ENCODE measurements at regions not wholly inside any gene's neighbourhood (a gene's known extent, or its start where the extent isn't known, plus 50 kb on each side); places are given as distances from the start of the nearest gene placed in this dataset.

- Histone ChIP-seq H3K9me3 (replicated peaks; ENCODE audit: insufficient read depth, low read length) (no peaks in the 10 kb centered on the region), H3K4me2 (ENCODE audit: low read depth, low read length) (no peak overlapping the region), H3K9ac (ENCODE audit: low read length) (no peak overlapping the region), H3F3A (ENCODE audit: insufficient read depth, low read length) (no peaks in the 10 kb centered on the region), H2AFZ (ENCODE audit: low read length) (no peak overlapping the region), H4K20me1 (ENCODE audit: insufficient read depth, low read length) (no peaks in the 10 kb centered on the region), H3K79me2 (ENCODE audit: low read length) (no peaks in the 10 kb centered on the region), H3K36me3 (replicated peaks; ENCODE audit: insufficient read depth, low read length) (no peaks in the 10 kb centered on the region), H3K4me3 (ENCODE audit: low read length) (no peak overlapping the region), H3K4me1 (ENCODE audit: low read length) (no peaks in the 10 kb centered on the region), H3K9me2 (replicated peaks; ENCODE audit: insufficient read depth, low read length) (no peaks in the 10 kb centered on the region), H3K27ac (ENCODE audit: low read length) (no peak overlapping the region), H3K27me3 (replicated peaks; ENCODE audit: insufficient read depth, low read length) (no peaks in the 10 kb centered on the region)
- DNase-seq: no peak
- no peak for TF ChIP-seq CTCF (IDR thresholded peaks at IDR 0.05; ENCODE audit: low read length)
- no peak for TF ChIP-seq EZH2 (optimal IDR thresholded peaks at IDR 0.05; ENCODE audit: low read depth, low read length)
- no peak for TF ChIP-seq EZH2phosphoT487 (IDR thresholded peaks at IDR 0.05; ENCODE audit: low read length)
These were observed 91.5 kb downstream of the RPL22L1 start for GRCh38 chr3:170778240-170779217.

GRCh38 chr3:170777564-170777926 lies 92.5 kb downstream of the RPL22L1 start:
- no peak overlapping the region for H3K4me3 ChIP-seq (ENCODE audit: low read length)
- H3K9me3 ChIP-seq (replicated peaks; ENCODE audit: insufficient read depth, low read length): no peaks in the 10 kb centered on the region
- no peaks in the 10 kb centered on the region for H4K20me1 ChIP-seq (ENCODE audit: insufficient read depth, low read length)
- H3K27me3 ChIP-seq (replicated peaks; ENCODE audit: insufficient read depth, low read length): no peaks in the 10 kb centered on the region
- no peaks in the 10 kb centered on the region for H3K36me3 ChIP-seq (replicated peaks; ENCODE audit: insufficient read depth, low read length)
- H3K9me2 ChIP-seq (replicated peaks; ENCODE audit: insufficient read depth, low read length): no peaks in the 10 kb centered on the region
- TF ChIP-seq CTCF (IDR thresholded peaks at IDR 0.05; ENCODE audit: low read length) (no peak), EZH2 (optimal IDR thresholded peaks at IDR 0.05; ENCODE audit: low read depth, low read length) (no peak), EZH2phosphoT487 (IDR thresholded peaks at IDR 0.05; ENCODE audit: low read length) (no peak)
- no peak overlapping the region for H3K4me2 ChIP-seq (ENCODE audit: low read depth, low read length)
- no peak overlapping the region for H3K9ac ChIP-seq (ENCODE audit: low read length)
- H3K27ac ChIP-seq (ENCODE audit: low read length): no peak overlapping the region
- no peak for DNase-seq
- no peaks in the 10 kb centered on the region for H3K4me1 ChIP-seq (ENCODE audit: low read length)
- H2AFZ ChIP-seq (ENCODE audit: low read length): no peak overlapping the region
- no peaks in the 10 kb centered on the region for H3F3A ChIP-seq (ENCODE audit: insufficient read depth, low read length)
- no peaks in the 10 kb centered on the region for H3K79me2 ChIP-seq (ENCODE audit: low read length)

- no peak overlapping the region for H3K9ac ChIP-seq (ENCODE audit: low read length)
- no peaks in the 10 kb centered on the region for H3F3A ChIP-seq (ENCODE audit: insufficient read depth, low read length)
- no peaks in the 10 kb centered on the region for H3K4me1 ChIP-seq (ENCODE audit: low read length)
- H3K27me3 ChIP-seq (replicated peaks; ENCODE audit: insufficient read depth, low read length): no peaks in the 10 kb centered on the region
- no peak overlapping the region for H3K4me2 ChIP-seq (ENCODE audit: low read depth, low read length)
- H4K20me1 ChIP-seq (ENCODE audit: insufficient read depth, low read length): no peaks in the 10 kb centered on the region
- H3K9me2 ChIP-seq (replicated peaks; ENCODE audit: insufficient read depth, low read length): no peaks in the 10 kb centered on the region
- no peak overlapping the region for H3K4me3 ChIP-seq (ENCODE audit: low read length)
- H3K79me2 ChIP-seq (ENCODE audit: low read length): no peaks in the 10 kb centered on the region
- no peak overlapping the region for H2AFZ ChIP-seq (ENCODE audit: low read length)
- H3K27ac ChIP-seq (ENCODE audit: low read length): no peak overlapping the region
- no peaks in the 10 kb centered on the region for H3K36me3 ChIP-seq (replicated peaks; ENCODE audit: insufficient read depth, low read length)
- TF ChIP-seq EZH2 (optimal IDR thresholded peaks at IDR 0.05; ENCODE audit: low read depth, low read length) (no peak), EZH2phosphoT487 (IDR thresholded peaks at IDR 0.05; ENCODE audit: low read length) (no peak)
- no peaks in the 10 kb centered on the region for H3K9me3 ChIP-seq (replicated peaks; ENCODE audit: insufficient read depth, low read length)
- no peak for DNase-seq
These were observed 93.0 kb downstream of the RPL22L1 start for GRCh38 chr3:170776887-170777563.

Measured in MM.1S (cell line).